ENCODE measurements at regions not wholly inside any gene's neighbourhood (a gene's known extent, or its start where the extent isn't known, plus 50 kb on each side); places are given as distances from the start of the nearest gene placed in this dataset.

- no peaks in the 10 kb centered on the region for H3K27me3 ChIP-seq (ENCODE audit: insufficient read depth, poor library complexity, severe bottlenecking)
- H3K36me3 ChIP-seq (ENCODE audit: low read depth), result no peaks in the 10 kb centered on the region
- no peaks in the 10 kb centered on the region for H3K4me1 ChIP-seq (ENCODE audit: insufficient read depth, poor library complexity, severe bottlenecking)
- TF ChIP-seq CTCF (IDR thresholded peaks at IDR 0.05; ENCODE audit: poor library complexity, severe bottlenecking), result no peak
- H3K9me3 ChIP-seq (ENCODE audit: severe bottlenecking), result no peaks in the 10 kb centered on the region
- ATAC-seq (ENCODE audit: low read depth) (no peak), DNase-seq (ENCODE audit: low spot score) (no peak)
- H3K27ac ChIP-seq (ENCODE audit: poor library complexity, severe bottlenecking), result no peak overlapping the region
- no peak overlapping the region for H3K4me3 ChIP-seq (ENCODE audit: severe bottlenecking)
These were observed 1146.6 kb upstream of the ZEB2 start for GRCh38 chr2:145666552-145666951.

GRCh38 chr2:145657265-145657664 is 1137.3 kb upstream of the ZEB2 start:
- Histone ChIP-seq H3K36me3 (ENCODE audit: low read depth) (no peaks in the 10 kb centered on the region), H3K27me3 (ENCODE audit: insufficient read depth, poor library complexity, severe bottlenecking) (no peaks in the 10 kb centered on the region), H3K4me1 (ENCODE audit: insufficient read depth, poor library complexity, severe bottlenecking) (peaks cover 24% of the 10 kb centered on the region), H3K9me3 (ENCODE audit: severe bottlenecking) (no peaks in the 10 kb centered on the region), H3K27ac (ENCODE audit: poor library complexity, severe bottlenecking) (no peak overlapping the region), H3K4me3 (ENCODE audit: severe bottlenecking) (no peak overlapping the region)
- no peak for TF ChIP-seq CTCF (IDR thresholded peaks at IDR 0.05; ENCODE audit: poor library complexity, severe bottlenecking)
- DNase-seq (ENCODE audit: low spot score) (no peak), ATAC-seq (ENCODE audit: low read depth) (no peak)

GRCh38 chr2:145655165-145655765 is 1135.3 kb upstream of the ZEB2 start:
- H3K27ac ChIP-seq (ENCODE audit: poor library complexity, severe bottlenecking), result no peak overlapping the region
- no peaks in the 10 kb centered on the region for H3K27me3 ChIP-seq (ENCODE audit: insufficient read depth, poor library complexity, severe bottlenecking)
- ATAC-seq (ENCODE audit: low read depth) (no peak), DNase-seq (ENCODE audit: low spot score) (no peak)
- no peaks in the 10 kb centered on the region for H3K36me3 ChIP-seq (ENCODE audit: low read depth)
- H3K9me3 ChIP-seq (ENCODE audit: severe bottlenecking), result no peaks in the 10 kb centered on the region
- TF ChIP-seq CTCF (IDR thresholded peaks at IDR 0.05; ENCODE audit: poor library complexity, severe bottlenecking), result no peak
- peaks cover 24% of the 10 kb centered on the region for H3K4me1 ChIP-seq (ENCODE audit: insufficient read depth, poor library complexity, severe bottlenecking)
- no peak overlapping the region for H3K4me3 ChIP-seq (ENCODE audit: severe bottlenecking)

- Histone ChIP-seq H3K4me1 (ENCODE audit: insufficient read depth, poor library complexity, severe bottlenecking) (peaks cover 24% of the 10 kb centered on the region), H3K4me3 (ENCODE audit: severe bottlenecking) (no peak overlapping the region), H3K27ac (ENCODE audit: poor library complexity, severe bottlenecking) (peak overlapping the region; percentile 61), H3K9me3 (ENCODE audit: severe bottlenecking) (no peaks in the 10 kb centered on the region), H3K27me3 (ENCODE audit: insufficient read depth, poor library complexity, severe bottlenecking) (no peaks in the 10 kb centered on the region), H3K36me3 (ENCODE audit: low read depth) (no peaks in the 10 kb centered on the region)
- DNase-seq (ENCODE audit: low spot score) (no peak), ATAC-seq (ENCODE audit: low read depth) (no peak)
- TF ChIP-seq CTCF (IDR thresholded peaks at IDR 0.05; ENCODE audit: poor library complexity, severe bottlenecking), result no peak
These were observed 1134.8 kb upstream of the ZEB2 start for GRCh38 chr2:145654746-145655145.

GRCh38 chr2:145654156-145654555 is 1134.2 kb upstream of the ZEB2 start:
- Histone ChIP-seq H3K4me1 (ENCODE audit: insufficient read depth, poor library complexity, severe bottlenecking) (peaks cover 24% of the 10 kb centered on the region), H3K27me3 (ENCODE audit: insufficient read depth, poor library complexity, severe bottlenecking) (no peaks in the 10 kb centered on the region), H3K9me3 (ENCODE audit: severe bottlenecking) (no peaks in the 10 kb centered on the region), H3K4me3 (ENCODE audit: severe bottlenecking) (no peak overlapping the region), H3K27ac (ENCODE audit: poor library complexity, severe bottlenecking) (peak overlapping the region; percentile 61), H3K36me3 (ENCODE audit: low read depth) (no peaks in the 10 kb centered on the region)
- DNase-seq (ENCODE audit: low spot score) (no peak), ATAC-seq (ENCODE audit: low read depth) (no peak; the same call in 2 of the 3 replicates)
- no peak for TF ChIP-seq CTCF (IDR thresholded peaks at IDR 0.05; ENCODE audit: poor library complexity, severe bottlenecking)

Measured in RWPE2 (cell line).